Inflammatory macrophage (primary cell): ENCODE measurements at regions not wholly inside any gene's neighbourhood (a gene's known extent, or its start where the extent isn't known, plus 50 kb on each side); places are given as distances from the start of the nearest gene placed in this dataset.
"Not testable (repeated sequence)": the region's sequence is repeated elsewhere in the genome, so short reads cannot be mapped to it uniquely, and the experiment has no call there.

Experiments
- DNase-seq, 2 donors: peaks; one replicate each; pipeline ENCODE4 v3.0.0-alpha.2; 2020 to 2022

DNA sequence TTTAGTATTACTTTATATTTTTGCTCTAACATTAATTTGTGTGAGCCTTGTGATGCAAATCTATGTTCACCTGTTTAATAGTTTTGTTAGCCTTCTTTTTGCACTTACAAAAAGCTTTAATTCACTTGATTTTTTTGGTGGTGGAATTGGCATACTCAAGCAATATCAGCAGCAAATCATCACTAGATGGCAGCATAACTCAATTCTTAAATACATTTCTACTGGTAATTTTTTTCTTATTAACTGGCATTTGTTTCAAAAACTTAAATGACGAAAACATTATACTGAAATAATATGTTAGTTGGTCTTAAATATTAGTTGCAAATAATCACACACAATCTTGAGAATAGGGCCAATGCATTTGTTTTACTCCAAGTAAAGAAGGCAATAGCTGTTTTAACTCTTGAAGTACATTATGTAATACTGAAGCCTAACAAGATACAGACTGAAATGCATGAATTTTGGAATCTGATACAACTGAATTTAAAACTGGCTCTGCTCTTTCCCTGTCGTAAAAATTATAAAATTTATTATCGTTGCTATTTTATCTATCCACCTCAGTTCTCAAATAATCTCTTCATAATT lies 151.5 kb downstream of the ATXN7L3B start:
- DNase-seq: peak; percentile 1 to 24

DNA sequence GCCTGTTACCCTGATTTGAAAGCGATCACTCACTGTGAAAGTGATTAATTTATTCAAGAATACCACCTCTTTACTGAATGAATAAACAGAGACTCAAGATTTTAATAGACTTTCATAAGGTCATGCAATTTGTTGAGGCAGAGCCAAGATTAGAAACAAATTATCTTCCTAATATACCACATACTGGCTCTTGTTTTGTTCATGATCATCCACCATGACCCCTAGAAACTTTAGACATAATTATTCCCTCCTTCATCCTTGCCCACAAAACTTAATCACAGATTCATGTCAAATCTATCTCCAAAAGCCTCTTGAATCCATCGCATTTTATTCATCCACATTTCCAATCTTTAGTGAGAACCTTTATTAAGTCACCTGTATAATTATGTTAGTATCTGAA lies 152.3 kb downstream of the ATXN7L3B start:
- no peak for DNase-seq

DNA sequence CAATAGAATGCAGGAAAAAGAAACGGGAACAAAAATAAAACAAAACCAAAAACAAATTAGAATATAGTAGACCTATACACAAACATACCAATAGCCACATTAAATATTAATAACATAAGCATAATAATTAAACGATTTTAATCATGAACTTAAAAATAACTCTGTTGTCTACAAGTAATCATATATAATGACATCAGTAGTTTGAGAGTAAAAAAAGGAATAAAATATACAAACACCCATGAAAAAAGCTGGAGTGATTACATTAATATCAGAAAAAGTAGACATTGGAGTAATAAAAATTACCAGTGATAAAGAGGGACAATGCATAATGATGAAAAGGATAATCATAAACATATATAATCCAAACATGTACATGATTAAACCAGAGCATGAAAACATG lies 181.8 kb downstream of the ATXN7L3B start:
- no peak for DNase-seq

DNA sequence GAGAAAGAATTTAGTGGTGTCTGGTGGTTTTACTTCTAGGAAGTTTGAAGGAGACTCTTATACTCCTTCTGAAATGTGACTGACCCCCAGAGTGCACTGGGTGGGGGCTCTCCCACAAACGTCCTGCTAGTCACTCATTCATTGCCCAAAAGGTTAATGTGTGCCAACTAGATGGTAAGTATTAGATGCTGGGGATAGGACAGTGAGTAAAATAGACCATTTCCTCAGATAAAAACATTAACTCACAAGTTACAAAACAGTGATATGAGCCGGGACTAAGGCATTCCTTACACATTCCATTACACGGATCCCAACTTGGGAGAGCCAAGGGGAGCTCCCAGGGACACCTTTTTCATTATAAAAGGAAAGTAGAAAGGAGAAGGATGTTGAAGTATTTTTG lies 185.1 kb downstream of the ATXN7L3B start:
- no peak for DNase-seq

DNA sequence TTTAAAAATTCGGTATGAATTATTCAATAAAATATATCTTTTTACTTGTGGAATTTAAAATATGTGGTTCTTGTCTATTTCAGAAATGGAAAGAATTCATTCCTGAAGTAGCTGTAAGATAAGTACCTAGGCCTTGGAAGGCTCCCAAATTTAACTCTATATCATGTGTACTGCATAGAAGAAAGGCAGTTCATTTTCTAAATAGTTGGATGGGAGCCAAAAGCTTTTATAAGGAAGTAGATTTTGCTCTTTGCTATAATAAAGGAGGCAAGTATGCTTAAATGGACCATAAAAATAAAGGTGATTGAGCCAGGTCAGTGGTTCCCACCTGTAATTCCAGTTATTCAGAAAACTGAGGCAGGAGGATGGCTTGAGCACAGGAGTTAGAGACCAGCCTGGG lies 187.5 kb downstream of the ATXN7L3B start:
- no peak for DNase-seq

DNA sequence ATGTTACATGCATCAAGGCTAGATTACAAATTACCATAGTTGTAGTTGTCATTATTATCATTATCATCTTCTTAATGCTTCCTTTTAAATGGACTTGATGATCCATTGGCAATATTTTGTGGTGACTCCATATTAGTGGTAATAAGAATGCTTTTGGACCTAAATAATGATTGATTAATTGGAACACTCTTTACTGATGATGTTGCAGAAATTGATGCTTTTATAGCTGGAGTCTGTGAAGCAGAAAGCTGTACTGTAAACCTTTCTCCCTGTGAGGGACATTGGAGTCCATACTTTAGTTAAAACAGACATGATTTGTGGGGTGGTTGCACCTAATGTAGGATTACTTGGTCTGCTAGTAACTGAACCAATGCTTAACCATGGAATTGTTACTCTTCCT lies 190.4 kb downstream of the ATXN7L3B start:
- no peak for DNase-seq

DNA sequence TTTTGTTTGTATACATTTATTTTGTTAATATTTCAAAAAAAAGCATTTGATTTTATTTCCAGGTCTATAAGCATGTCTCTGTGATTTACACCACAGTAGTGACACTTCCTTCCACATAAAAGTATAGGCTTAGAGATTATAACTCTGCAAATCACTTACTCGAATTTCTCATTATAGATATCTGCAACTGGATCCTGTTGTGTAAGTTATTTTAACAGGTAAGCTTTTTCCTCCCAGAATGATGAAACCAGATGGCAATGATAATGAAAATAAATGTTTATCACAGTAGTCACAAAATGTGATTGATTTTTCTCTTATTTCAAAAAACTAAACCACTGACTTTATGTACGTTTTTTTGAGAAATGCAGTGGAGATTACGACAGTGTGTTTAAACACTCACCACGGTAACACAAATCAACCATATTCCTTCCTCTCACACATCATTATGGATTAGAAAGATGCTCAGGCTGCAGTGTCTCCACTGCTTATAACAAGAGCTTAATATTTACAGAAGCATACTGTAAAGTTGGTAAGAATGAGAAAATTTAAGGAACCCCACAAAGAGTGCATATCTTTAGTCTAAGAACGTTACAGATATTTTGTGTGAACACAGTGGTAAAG lies 194.6 kb downstream of the ATXN7L3B start:
- DNase-seq: no peak

DNA sequence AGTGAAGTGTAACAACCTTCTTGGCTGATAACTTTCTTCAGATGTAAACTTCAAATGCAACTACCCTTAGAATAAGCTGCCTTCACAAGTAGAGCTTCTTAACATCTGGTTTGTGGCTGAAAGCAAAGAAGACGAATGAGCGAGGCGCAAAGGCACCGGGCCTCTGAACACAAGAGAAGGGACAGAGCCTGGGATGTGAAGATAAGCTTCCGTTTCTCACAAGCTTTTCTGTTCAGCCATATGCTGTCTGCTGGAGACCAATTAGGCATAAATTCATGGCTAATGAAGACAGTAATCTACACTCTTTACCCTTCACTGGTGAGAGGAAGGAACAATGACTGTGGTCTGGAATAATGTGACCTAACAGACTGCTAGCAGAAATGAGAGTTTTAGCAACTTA lies 195.2 kb downstream of the ATXN7L3B start:
- no peak for DNase-seq

DNA sequence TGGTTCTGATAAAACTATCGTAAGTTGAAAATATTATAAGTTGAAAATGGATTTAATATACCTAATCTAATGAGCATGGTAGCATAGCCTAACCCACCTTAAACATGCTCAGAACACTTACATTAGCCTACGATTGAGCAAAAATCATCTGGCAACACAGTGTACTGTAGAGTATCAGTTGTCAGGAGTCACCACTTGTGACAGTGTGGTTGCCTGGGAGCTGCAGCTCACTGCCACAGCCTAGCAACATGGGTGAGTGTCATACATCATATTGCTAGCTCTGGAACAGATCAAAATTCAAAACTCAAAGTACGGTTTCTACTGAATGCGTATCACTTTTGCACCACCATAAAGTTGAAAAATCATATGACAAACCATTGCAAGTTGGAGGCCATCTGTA lies 203.5 kb downstream of the ATXN7L3B start:
- no peak for DNase-seq

DNA sequence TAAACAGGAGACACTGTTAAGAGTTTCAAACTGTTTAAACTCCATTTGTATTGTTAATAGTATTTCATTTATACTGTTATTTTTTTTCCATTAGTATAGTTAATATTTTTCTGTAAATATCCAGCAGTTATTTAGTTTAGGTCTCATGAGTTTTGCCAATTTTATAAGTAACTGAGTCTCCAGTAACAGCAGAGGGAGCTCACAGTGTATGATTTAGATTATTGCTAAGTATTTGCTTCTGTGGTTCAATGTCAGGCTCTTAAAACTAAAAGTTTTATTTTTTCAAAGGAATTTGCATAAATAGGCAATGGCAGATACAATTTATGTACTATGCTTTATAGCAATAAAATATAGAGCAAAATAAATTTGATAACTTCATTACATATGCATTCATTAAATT lies 209.7 kb downstream of the ATXN7L3B start:
- no peak for DNase-seq

DNA sequence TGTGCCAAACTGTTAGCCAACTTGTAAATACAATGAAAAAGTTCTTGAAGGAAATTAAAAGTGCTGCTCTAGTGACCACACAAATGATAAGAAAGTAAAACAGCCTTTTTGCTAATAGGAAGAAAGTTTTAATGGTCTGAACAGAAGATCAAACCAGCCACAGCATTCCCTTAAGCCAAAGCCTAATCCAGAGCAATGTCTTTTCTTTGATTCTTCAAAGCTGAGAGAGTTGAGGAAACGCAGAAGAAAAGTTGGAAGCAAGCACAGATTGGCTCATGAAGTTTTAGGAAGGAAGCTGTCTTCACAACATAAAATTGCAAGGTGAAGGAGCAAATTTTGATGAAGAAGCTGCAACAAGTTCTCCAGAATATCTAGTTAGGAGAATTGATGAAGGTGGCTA lies 213.8 kb downstream of the ATXN7L3B start:
- no peak for DNase-seq

DNA sequence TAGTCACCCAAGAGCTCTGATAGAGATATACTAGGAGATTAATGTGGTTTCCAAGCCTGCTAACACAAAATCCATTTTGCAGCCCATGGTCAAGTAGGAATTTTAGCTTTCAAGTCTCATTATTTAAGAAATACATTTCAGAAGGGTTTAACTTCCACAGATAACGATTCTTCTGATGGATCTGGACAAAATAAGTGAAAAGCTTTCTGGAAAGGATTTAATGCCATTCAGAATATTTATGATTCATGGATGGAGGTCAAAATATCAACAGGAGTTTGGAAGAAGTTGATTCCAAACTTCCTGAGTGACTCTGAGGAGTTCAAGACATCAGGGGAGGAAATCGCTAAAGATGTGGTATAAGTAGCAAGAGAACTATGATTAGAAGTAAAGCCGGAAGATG lies 214.6 kb downstream of the ATXN7L3B start:
- no peak for DNase-seq

DNA sequence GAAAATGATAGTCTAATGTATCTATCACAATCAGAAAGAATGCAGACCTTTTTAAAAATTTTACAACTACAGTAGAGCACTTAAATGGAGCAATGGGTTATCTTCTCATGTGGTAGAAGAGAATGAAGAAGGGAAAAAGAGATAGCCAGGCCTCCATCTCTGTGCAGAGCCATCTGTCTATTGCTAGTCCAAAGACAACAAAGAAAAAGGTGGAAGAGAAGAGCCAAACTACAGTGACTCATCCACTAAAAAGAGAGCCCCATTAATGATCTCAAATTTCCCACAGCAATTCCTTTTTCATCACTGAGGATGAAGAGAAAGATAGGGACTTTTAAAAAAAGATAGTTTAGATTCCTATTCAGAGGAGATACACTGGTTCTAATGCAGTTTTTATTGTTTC lies 232.9 kb downstream of the ATXN7L3B start:
- DNase-seq: no peak

DNA sequence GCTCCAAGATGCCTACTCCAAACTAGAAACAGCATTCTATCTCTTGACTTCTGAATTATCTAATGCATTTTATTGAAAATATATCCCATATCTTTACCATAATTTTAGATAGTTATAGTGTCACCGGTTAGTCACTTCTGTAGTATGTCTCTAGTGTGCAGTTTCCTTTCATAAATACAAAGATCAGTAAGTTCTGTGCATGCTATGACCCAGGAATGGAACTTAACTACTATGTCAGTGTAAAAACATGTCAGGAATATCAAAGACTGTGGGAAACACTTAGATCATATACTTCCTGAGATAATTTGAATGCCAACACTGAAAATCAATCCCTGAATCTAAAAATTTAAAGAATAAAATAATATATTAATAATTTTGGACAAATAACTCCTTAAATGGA lies 237.6 kb downstream of the ATXN7L3B start:
- DNase-seq: no peak

DNA sequence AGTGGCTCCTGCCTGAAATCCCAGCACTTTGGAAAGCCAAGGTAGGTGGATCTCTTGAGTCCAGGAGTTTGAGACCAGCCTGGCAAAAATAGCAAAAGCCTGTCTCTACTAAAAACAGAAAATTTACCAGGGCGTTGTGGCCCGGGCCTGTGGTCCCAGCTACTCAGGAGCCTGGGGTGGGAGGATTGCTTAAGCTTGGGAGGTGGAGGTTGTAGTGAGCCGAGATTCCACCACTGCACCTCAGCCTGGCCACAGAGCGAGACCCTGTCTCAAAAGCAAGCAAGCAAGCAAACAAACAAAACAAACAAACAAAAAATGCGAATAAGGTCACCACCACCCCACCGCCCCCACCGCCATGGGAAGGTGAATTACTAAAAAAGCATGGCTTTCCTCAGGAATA lies 238.7 kb downstream of the ATXN7L3B start:
- DNase-seq: no peak

DNA sequence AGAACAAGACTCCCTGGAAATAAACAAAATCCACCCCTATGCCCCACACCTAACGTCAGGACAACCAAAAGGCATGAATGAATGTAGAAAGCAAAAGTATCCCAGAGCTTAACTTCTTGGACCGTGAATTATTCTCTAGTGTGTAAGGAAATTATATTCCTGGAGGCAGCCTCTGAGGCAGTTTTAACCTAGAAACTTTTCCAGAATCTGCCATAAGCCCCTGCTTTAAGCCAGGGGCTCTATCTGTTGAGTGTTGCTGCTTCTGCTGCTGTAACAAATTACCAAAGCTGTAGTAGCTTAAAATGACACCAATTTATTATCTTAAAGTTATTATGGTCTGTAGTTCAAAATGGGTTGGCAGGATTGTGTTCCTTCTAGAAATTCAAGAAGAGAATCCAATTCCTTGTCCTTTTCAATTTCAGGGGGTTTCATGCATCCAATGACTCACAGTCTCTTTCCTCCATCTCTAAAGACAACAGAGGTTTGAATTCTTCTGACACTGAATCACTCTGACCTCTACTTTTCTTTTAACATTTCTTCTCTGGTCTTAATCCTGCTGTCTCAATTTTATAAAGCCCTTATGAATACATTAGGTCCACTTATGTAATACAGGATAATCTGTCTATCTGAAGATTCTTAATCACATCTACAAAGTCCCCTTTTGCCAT lies 242.7 kb downstream of the ATXN7L3B start:
- DNase-seq: no peak

DNA sequence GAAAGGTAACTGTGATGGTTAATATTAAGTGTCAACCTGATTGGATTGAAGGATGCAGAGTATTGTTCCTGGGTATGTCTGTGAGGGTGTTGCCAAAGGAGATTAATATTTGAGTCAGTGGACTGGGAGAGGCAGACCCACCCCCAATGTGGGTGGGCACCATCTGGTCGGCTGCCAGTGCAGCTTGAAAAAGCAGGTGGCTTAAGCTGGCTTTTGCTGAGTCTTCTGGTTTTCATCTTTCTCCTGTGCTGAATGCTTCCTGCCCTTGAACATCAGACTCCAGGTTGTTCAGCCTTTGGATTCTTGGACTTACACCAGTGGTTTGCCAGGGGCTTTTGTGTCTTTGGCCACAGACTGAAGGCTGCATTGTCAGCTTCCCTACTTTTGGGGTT lies 243.2 kb downstream of the ATXN7L3B start:
- DNase-seq: not testable (repeated sequence)

DNA sequence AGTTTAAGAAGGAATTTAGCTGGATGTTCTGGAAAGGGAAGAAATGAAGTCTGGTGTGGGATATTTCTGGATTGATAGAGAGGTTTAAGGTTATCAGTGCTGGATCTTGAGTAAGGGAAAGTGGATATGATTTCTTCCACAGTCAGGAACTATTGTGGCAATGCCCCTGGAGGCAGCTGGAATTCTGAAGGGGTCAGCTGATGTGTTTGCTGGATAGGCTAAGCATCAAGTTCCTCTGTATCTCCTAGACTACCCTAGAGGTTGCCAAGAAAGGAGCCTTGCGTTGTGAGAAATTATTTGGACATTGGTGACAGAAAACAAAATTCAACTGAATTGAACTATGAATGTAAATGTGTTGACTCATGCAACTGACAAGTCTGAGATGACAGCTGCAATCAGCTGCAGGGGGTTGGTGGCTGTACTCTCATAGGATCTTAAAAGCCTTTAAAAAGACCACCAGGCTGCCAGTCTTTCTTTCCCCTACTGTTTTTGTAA lies 244.4 kb downstream of the ATXN7L3B start:
- DNase-seq: no peak

DNA sequence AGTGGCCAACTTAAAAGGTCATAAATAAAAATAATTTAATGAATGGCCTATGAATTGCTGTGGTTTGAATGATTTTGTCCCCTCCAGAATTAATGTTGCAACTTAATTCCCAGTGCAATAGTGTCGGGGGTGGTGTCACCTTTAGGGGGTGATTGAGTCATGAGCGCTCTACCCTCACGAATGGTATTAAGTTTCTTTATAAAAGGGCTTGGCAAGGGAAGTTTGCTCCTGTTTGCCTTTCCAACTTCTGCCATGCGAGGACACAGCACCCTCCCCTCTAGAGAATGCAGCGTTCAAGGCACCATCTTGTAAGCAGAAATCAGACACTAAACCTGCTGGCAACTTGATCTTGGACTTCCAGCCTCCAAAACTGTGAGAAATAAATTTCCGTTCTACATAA lies 253.3 kb downstream of the ATXN7L3B start:
- no peak for DNase-seq

DNA sequence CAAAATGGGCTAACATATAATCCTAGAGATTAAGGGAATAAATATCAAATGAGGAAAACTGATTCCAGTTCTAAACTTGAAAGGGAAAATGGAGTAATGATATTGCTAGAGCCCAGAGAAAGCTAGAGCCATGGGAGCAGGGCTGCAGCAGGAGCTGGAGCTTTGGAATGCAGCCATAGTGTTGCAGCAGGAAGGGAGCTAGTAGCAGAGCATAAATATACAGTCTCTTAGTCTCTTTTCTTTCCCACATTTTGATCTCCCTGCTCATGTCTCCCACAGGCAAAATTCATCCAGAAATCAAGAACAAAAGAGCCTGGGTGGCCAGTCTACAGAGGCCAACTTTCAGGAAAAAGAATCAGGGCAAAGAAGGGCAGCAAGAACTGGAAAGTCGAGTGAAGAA lies 253.7 kb downstream of the ATXN7L3B start:
- no peak for DNase-seq

DNA sequence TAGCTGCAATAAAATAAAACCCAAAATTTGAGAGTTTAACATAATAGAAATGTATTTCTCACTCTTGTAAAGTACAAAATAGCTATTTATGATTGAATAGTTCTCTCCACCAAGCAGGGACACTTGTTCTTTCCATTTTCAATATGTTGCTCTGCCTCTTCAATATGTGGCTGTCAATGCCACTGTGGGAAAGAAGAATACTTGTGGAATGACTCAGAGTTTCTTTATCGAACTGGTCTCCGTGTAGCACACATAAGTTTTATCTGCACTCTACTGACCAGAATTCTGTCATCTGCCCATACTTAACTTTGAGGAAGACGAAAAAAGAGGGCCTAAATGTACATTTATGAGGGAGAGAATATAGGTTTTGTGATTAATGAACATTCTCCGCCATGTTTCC lies 256.9 kb downstream of the ATXN7L3B start:
- DNase-seq: no peak

DNA sequence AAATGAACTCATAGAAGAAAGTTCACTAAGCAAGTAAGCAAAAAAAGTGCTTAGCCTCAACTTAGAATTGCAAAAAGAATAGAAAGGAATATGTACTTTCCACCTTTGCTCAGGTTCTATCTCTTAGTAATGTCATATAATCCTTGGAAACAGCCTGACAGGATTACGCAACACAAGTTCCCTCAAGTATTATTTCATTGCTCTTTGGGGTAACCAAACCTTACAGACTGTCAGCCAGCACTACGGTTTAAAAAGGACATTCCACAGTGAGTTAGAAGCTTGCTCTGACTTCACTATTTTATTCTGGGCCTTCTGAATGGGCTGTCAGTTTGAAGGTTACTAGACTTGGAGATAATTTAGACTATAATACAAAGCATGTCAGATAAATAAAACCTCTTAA lies 264.0 kb downstream of the ATXN7L3B start:
- no peak for DNase-seq

DNA sequence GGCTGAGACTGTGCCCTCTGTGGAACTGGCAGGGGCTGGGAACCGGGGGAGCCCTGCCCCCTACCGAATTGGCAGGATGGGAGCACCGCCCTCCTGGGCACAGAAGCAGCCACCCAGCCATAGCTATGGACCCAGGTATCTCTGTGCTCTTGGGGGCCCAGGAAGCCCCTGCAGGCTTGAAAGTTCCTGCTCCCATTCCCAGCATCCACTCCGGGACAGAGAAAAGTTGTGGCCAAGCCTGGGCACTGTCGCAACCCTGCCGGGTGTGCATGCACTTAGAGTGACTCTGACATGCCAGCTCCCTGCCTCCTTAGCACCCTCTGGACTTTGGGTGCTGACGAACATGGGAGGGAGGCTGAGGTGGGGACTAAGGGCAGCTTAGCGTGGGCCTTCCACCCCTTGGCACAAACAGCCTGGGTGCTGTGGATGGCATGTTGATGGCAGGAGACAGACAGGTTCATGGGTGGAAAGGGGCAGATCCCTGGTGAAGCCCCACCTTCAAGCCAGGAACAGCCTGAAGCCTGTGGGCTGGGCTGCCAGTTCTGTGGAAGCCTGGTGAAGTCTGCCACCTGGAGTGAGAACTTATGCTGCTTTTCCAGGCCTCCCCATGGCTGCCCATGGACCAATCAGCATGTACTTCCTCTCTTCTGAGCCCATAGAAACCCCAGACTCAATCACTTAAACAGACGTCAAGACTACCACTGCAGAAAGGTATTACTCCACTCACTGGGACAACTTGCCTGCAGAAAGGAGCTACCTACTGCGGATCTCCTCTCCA lies 279.0 kb downstream of the ATXN7L3B start:
- no peak for DNase-seq

DNA sequence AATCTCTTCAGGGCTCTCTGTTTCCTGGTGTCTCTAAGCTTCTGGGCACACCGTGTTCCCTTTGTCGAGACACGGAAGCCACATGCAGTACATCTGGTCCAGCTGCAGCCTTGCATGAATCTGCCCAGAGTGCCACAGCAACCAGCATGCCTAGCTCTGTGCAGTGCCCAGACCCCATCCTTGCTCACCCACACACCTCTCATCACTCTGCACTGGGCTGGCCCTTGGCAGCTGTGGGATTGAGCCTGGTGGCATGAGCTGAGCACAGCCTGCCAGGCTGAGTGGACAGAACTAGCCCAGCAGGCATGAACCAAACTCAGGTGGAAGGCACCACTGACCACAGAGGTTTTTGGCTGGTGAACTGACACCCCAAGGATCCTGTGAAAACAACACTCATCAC lies 279.9 kb downstream of the ATXN7L3B start:
- no peak for DNase-seq
